K562 (cell line): ENCODE measurements at regions not wholly inside any gene's neighbourhood (a gene's known extent, or its start where the extent isn't known, plus 50 kb on each side); places are given as distances from the start of the nearest gene placed in this dataset.

Experiments used
- ATAC-seq: fragments of 200-7000 bp; cut with Tn5 transposase; 3 replicates; pipeline ENCODE4 v1.9.1; 2020; ENCODE audit warnings: moderate library complexity
- BruUV-seq: library from RNA; stranded (reverse); fragments of 400-500 nt; replicated peaks from 2 replicates; lab custom pipeline; 2021; lab: Mats Ljungman, UMichigan
- CTCF ChIA-PET: fragments of 300-600 bp; formaldehyde crosslinking; extraction: SDS; loops from one replicate; lab custom pipeline; 2021; ENCODE audit warnings: low intra/inter-chr PET ratio; lab: Yijun Ruan, JAX
- POLR2A ChIA-PET: fragments of 300-600, 350-650 bp; sonication (Branson Sonifier 250); formaldehyde crosslinking; extraction: SDS; loops from one replicate; lab custom pipeline; 2021; ENCODE audit warnings: antibody characterized with exemption, inconsistent platforms; lab: Yijun Ruan, JAX
- DNase-seq, 4 experiments: peaks; one replicate each; pipeline versions ENCODE4 v3.0.0 to v3.0.0-alpha.2; 2011 to 2018; ENCODE audit warnings: low spot score in 3 of 4, mixed read lengths in 3 of 4; ENCODE audit errors: extremely low read depth in 1 of 4
- FAIRE-seq: peaks from 2 replicates; lab custom pipeline; 2011; peaks lifted over from hg19 to GRCh38; lab: Jason Lieb, UNC
- H2AFZ ChIP-seq: 2 replicates; pipeline ENCODE4 v1.6.0; 2011; ENCODE audit warnings: low read depth, low read length, control low read depth, inconsistent platforms
- H3K27ac ChIP-seq: fragments of 200-600 bp; 3 replicates; pipeline ENCODE4 v1.8.0; 2011; ENCODE audit warnings: low read depth, mild to moderate bottlenecking, control low read depth, inconsistent platforms, low read length, moderate library complexity, mixed read lengths; ENCODE audit errors: extremely low read depth
- H3K27me3 ChIP-seq, 2 experiments: fragments of 300-600 bp in 1 of 2; 2 replicates in 1 of 2; 3 replicates in 1 of 2; pipeline versions ENCODE4 v1.6.0 to v1.8.0; 2011; ENCODE audit warnings: inconsistent platforms in 2 of 2, low read length in 2 of 2, mild to moderate bottlenecking in 1 of 2, mixed read lengths in 1 of 2, moderate library complexity in 1 of 2; ENCODE audit not compliant: control insufficient read depth in 2 of 2, insufficient read depth in 2 of 2
- H3K36me3 ChIP-seq: fragments of 300-600 bp; 3 replicates; pipeline ENCODE4 v1.8.0; 2011; ENCODE audit warnings: mild to moderate bottlenecking, low read length, inconsistent platforms; ENCODE audit not compliant: control insufficient read depth, insufficient read depth
- H3K4me1 ChIP-seq, 2 experiments: fragments of 200-600 bp in 1 of 2; replicated peaks in 1 of 2; 2 replicates in 1 of 2; 3 replicates in 1 of 2; pipeline versions ENCODE4 v1.5.1 to v1.8.0; 2011; ENCODE audit warnings: inconsistent platforms in 2 of 2, low read length in 2 of 2, mild to moderate bottlenecking in 1 of 2, mixed read lengths in 1 of 2, moderate library complexity in 1 of 2; ENCODE audit not compliant: control insufficient read depth in 2 of 2, insufficient read depth in 2 of 2
- H3K4me2 ChIP-seq: 2 replicates; pipeline ENCODE4 v1.6.1; 2011; ENCODE audit warnings: low read length, control low read depth, inconsistent platforms, mixed read lengths; ENCODE audit not compliant: insufficient read depth
- H3K4me3 ChIP-seq: fragments of 200-600 bp; sonication (generic), shearing (Covaris generic); 2 replicates; pipeline ENCODE4 v1.5.1; 2016; ENCODE audit warnings: control low read depth, inconsistent platforms
- H3K79me2 ChIP-seq: fragments of 200-600 bp; 3 replicates; pipeline ENCODE4 v1.8.0; 2011; ENCODE audit warnings: low read length, inconsistent platforms; ENCODE audit not compliant: control insufficient read depth, insufficient read depth
- H3K9ac ChIP-seq, 2 experiments: 2 replicates each; pipeline versions ENCODE4 v1.6.0 to v1.6.1; 2011; ENCODE audit warnings: low read depth in 2 of 2, low read length in 2 of 2, control low read depth in 1 of 2, inconsistent platforms in 1 of 2, mild to moderate bottlenecking in 1 of 2, mixed read lengths in 1 of 2; ENCODE audit not compliant: insufficient read depth in 1 of 2
- H3K9me1 ChIP-seq: one replicate; pipeline ENCODE4 v1.6.0; 2011; ENCODE audit warnings: inconsistent platforms, mild to moderate bottlenecking, low read length, moderate library complexity; ENCODE audit not compliant: control insufficient read depth, insufficient read depth
- H3K9me3 ChIP-seq: replicated peaks from 2 replicates; pipeline ENCODE4 v1.5.1; 2011; ENCODE audit warnings: low read depth, low read length, inconsistent platforms; ENCODE audit not compliant: control insufficient read depth, insufficient read depth
- H4K20me1 ChIP-seq: replicated peaks from 2 replicates; pipeline ENCODE4 v1.6.1; 2011; ENCODE audit warnings: low read length, inconsistent platforms, mixed read lengths; ENCODE audit not compliant: control insufficient read depth, insufficient read depth
- CBFA2T2 ChIP-seq: fragments of 450-650 bp; conservative IDR thresholded peaks from 2 replicates; pipeline ENCODE4 v1.6.1; 2017; ENCODE audit warnings: mild to moderate bottlenecking
- DDX20 ChIP-seq: fragments of 450-650 bp; IDR thresholded peaks from 2 replicates; pipeline ENCODE4 v1.6.1; 2016; ENCODE audit warnings: missing genetic modification characterization, low read depth, mild to moderate bottlenecking, missing compliant biosample characterization, moderate library complexity
- ELF2 ChIP-seq: fragments of 250-450 bp; sonication (Bioruptor Pico); IDR thresholded peaks from 2 replicates; pipeline ENCODE4 v1.5.0; 2021; ENCODE audit warnings: mild to moderate bottlenecking
- KDM2B ChIP-seq: fragments of 250-450 bp; sonication (Bioruptor Pico); IDR thresholded peaks from 2 replicates; pipeline ENCODE4 v1.8.0; 2021; ENCODE audit warnings: mild to moderate bottlenecking, moderate library complexity
- KHSRP ChIP-seq: fragments of 450-650 bp; IDR thresholded peaks from 2 replicates; pipeline ENCODE4 v1.6.1; 2017
- NFE2 ChIP-seq: IDR thresholded peaks from 2 replicates; pipeline ENCODE4 v1.6.1; 2014; ENCODE audit warnings: antibody characterized with exemption, low read depth
- NR2C1 ChIP-seq, 2 experiments: fragments of 450-650 bp; IDR thresholded peaks; 2 replicates each; pipeline ENCODE4 v1.6.1; 2017; ENCODE audit warnings: mild to moderate bottlenecking in 2 of 2, antibody characterized with exemption in 1 of 2, inconsistent platforms in 1 of 2, missing compliant biosample characterization in 1 of 2, missing genetic modification characterization in 1 of 2
- POLR2G ChIP-seq: fragments of 200-400 bp; formaldehyde crosslinking; IDR thresholded peaks from 2 replicates; pipeline ENCODE4 v1.6.1; 2017; ENCODE audit warnings: low read depth, mild to moderate bottlenecking, antibody characterized with exemption, low read length, moderate library complexity
- RBM14 ChIP-seq: fragments of 200-400 bp; formaldehyde crosslinking; IDR thresholded peaks from 2 replicates; pipeline ENCODE4 v1.6.1; 2018; ENCODE audit warnings: low read depth, mild to moderate bottlenecking, low read length, moderate library complexity, borderline replicate concordance; ENCODE audit not compliant: insufficient read depth
- RBM39 ChIP-seq: fragments of 200-400 bp; formaldehyde crosslinking; optimal IDR thresholded peaks from 2 replicates; pipeline ENCODE3; 2018; ENCODE audit warnings: low read depth, low read length
- SREBF1 ChIP-seq: fragments of 150-350 bp; IDR thresholded peaks from 2 replicates; pipeline ENCODE4 v1.6.1; 2014; ENCODE audit warnings: antibody characterized with exemption, low read depth, low read length, borderline replicate concordance
- THRB ChIP-seq: fragments of 450-650 bp; formaldehyde crosslinking; conservative IDR thresholded peaks from 2 replicates; pipeline ENCODE4 v1.4.0; 2022; ENCODE audit warnings: mild to moderate bottlenecking, missing genetic modification characterization
- ZMIZ1 ChIP-seq, 2 experiments: fragments of 150-350 bp in 1 of 2; IDR thresholded peaks; 2 replicates each; pipeline ENCODE4 v1.6.1; 2012 to 2016; ENCODE audit warnings: low read depth in 2 of 2, low read length in 2 of 2, mild to moderate bottlenecking in 1 of 2, moderate library complexity in 1 of 2
- ZNF121 ChIP-seq: sonication (generic); formaldehyde crosslinking; conservative IDR thresholded peaks from 2 replicates; pipeline ENCODE4 v1.8.0; 2022; ENCODE audit warnings: missing genetic modification reagents
- ZNF280B ChIP-seq: fragments of 250-450 bp; sonication (Bioruptor Pico); IDR thresholded peaks from 2 replicates; pipeline ENCODE4 v1.5.1; 2021; ENCODE audit warnings: mild to moderate bottlenecking
- ZNF79 ChIP-seq: fragments of 250-450 bp; sonication (Bioruptor Pico); IDR thresholded peaks from 2 replicates; pipeline ENCODE4 v1.4.0; 2020; ENCODE audit warnings: low read depth, mild to moderate bottlenecking, moderate library complexity
- WGBS: fragments of 100-300 bp; shearing (Covaris generic); methylation state at CpG from one replicate; pipeline ENCODE4 v1.1.6; 2016; ENCODE audit warnings: low coverage, mixed read lengths; ENCODE audit not compliant: insufficient coverage; ENCODE audit errors: missing lambda C conversion rate; 5-methylcytosine and 5-hydroxymethylcytosine counted together
- in situ Hi-C: fragments of 300-500 bp; cut with MboI; formaldehyde crosslinking; loops from 4 replicates; pipeline ENCODE4 v1.15.0; 2018; ENCODE audit warnings: inconsistent platforms, mixed read lengths
- intact Hi-C: fragments of 100-400 bp; cut with micrococcal nuclease; formaldehyde crosslinking; loops from 2 replicates; pipeline ENCODE4 v1.14.2; 2022

- TF ChIP-seq KHSRP (no peak), THRB (CRISPR knock-in tag) (no peak), CBFA2T2 (no peak)
Measured at GRCh38 chr4:178259566-178259965, 817.3 kb upstream of the AGA start (continued).

- H3K27me3 ChIP-seq, result no peaks in the 10 kb centered on the region
- no peak overlapping the region for H3K4me3 ChIP-seq
- POLR2A ChIA-PET, result no interaction called here
- no peak for DNase-seq
- intact Hi-C loops, result no loop called here
- in situ Hi-C loops, result no loop called here
- H3K9ac ChIP-seq, result no peak overlapping the region
- WGBS, result 5% methylated on average over 3 of the region's 3 CpGs
- ATAC-seq, result no peak
- H3K27ac ChIP-seq, result no peak overlapping the region
- no peaks in the 10 kb centered on the region for H4K20me1 ChIP-seq
- H2AFZ ChIP-seq, result no peak overlapping the region
- H3K9me3 ChIP-seq, result no peaks in the 10 kb centered on the region
- no peaks in the 10 kb centered on the region for H3K79me2 ChIP-seq
- H3K4me1 ChIP-seq, result no peaks in the 10 kb centered on the region
- H3K9me1 ChIP-seq, result no peaks in the 10 kb centered on the region
- H3K4me2 ChIP-seq, result no peak overlapping the region
- no TSS peak for BruUV-seq
- CTCF ChIA-PET, result no interaction called here
- no peak for TF ChIP-seq ZNF79 (CRISPR knock-in tag)
- TF ChIP-seq RBM14, result no peak
- TF ChIP-seq ELF2 (CRISPR knock-in tag), result no peak
- no peak for TF ChIP-seq SREBF1
- TF ChIP-seq ZNF121 (CRISPR knock-in tag), result no peak
- TF ChIP-seq NFE2, result no peak
- no peak for TF ChIP-seq ZNF280B (CRISPR knock-in tag)
- TF ChIP-seq DDX20 (tag), result no peak
- no peak for TF ChIP-seq ZMIZ1 (IDR thresholded peaks at IDR 0.05; ENCODE audit: low read depth in 2 of 2, low read length in 2 of 2)
- TF ChIP-seq NR2C1 (IDR thresholded peaks at IDR 0.05), result no peak
- no peak for TF ChIP-seq NR2C1 (tag; IDR thresholded peaks at IDR 0.05)
- TF ChIP-seq RBM39, result no peak
- no peak for TF ChIP-seq POLR2G
- TF ChIP-seq KDM2B (CRISPR knock-in tag), result no peak
- no peaks in the 10 kb centered on the region for H3K36me3 ChIP-seq
- FAIRE-seq, result no peak
Measured at GRCh38 chr4:178264001-178264400, 821.8 kb upstream of the AGA start.
